GM12878 (cell line): ENCODE measurements at regions not wholly inside any gene's neighbourhood (a gene's known extent, or its start where the extent isn't known, plus 50 kb on each side); places are given as distances from the start of the nearest gene placed in this dataset.

Experiments used
- POLR2A ChIP-seq: IDR thresholded peaks from 2 replicates; pipeline ENCODE4 v1.6.1; 2011; ENCODE audit warnings: low read depth, mild to moderate bottlenecking, low read length
- SREBF1 ChIP-seq: IDR thresholded peaks from 2 replicates; pipeline ENCODE4 v1.6.1; 2012; ENCODE audit warnings: mild to moderate bottlenecking, low read length
- WRNIP1 ChIP-seq: IDR thresholded peaks from 2 replicates; pipeline ENCODE4 v1.6.1; 2011; ENCODE audit warnings: low read depth, low read length, improper control_type of control experiment, borderline replicate concordance
- ZNF274 ChIP-seq: IDR thresholded peaks from one replicate; pipeline ENCODE4 v1.8.0; 2011; ENCODE audit not compliant: insufficient read length, insufficient read depth
- TF ChIP-seq, protein P1 (sequence below): fragments of 450-650 bp; IDR thresholded peaks from 2 replicates; pipeline ENCODE4 v1.6.1; 2017; ENCODE audit warnings: mild to moderate bottlenecking, low read depth, inconsistent platforms; ENCODE audit not compliant: poor library complexity, severe bottlenecking
- TF ChIP-seq, protein P2 (sequence below), 3 experiments: IDR thresholded peaks in 2 of 3; conservative IDR thresholded peaks in 1 of 3; 2 replicates each; pipeline ENCODE4 v1.5.1; 2011; ENCODE audit warnings: low read depth in 3 of 3, low read length in 3 of 3, mild to moderate bottlenecking in 3 of 3, control low read depth in 2 of 3, moderate library complexity in 2 of 3, inconsistent platforms in 1 of 3, mixed read lengths in 1 of 3; ENCODE audit not compliant: control insufficient read depth in 2 of 3, insufficient read depth in 1 of 3; ENCODE audit errors: extremely low read depth in 1 of 3

DNA sequence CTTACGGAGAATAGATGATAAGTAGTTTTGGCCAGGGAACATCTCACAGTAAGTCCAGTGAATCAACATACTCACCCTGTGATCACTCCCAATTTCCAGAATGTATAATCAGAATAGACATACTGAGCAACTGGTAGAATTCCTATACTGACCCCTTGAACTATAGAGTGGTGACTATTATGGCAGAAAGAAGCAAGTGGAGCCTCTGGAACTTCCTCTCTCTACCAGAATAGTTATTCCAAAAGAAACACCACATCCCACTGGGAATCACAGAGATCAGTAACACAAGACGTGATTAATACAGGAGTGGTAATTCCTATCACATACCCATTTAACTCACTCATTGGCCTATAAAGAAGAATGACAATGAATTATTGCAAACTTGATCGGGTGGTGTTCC is 50.1 kb upstream of the TRIM42 start:
- TF ChIP-seq SREBF1 = no peak
- TF ChIP-seq, protein P1, sequence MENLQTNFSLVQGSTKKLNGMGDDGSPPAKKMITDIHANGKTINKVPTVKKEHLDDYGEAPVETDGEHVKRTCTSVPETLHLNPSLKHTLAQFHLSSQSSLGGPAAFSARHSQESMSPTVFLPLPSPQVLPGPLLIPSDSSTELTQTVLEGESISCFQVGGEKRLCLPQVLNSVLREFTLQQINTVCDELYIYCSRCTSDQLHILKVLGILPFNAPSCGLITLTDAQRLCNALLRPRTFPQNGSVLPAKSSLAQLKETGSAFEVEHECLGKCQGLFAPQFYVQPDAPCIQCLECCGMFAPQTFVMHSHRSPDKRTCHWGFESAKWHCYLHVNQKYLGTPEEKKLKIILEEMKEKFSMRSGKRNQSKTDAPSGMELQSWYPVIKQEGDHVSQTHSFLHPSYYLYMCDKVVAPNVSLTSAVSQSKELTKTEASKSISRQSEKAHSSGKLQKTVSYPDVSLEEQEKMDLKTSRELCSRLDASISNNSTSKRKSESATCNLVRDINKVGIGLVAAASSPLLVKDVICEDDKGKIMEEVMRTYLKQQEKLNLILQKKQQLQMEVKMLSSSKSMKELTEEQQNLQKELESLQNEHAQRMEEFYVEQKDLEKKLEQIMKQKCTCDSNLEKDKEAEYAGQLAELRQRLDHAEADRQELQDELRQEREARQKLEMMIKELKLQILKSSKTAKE = no peak
- no peak for TF ChIP-seq WRNIP1
- TF ChIP-seq, protein P2, sequence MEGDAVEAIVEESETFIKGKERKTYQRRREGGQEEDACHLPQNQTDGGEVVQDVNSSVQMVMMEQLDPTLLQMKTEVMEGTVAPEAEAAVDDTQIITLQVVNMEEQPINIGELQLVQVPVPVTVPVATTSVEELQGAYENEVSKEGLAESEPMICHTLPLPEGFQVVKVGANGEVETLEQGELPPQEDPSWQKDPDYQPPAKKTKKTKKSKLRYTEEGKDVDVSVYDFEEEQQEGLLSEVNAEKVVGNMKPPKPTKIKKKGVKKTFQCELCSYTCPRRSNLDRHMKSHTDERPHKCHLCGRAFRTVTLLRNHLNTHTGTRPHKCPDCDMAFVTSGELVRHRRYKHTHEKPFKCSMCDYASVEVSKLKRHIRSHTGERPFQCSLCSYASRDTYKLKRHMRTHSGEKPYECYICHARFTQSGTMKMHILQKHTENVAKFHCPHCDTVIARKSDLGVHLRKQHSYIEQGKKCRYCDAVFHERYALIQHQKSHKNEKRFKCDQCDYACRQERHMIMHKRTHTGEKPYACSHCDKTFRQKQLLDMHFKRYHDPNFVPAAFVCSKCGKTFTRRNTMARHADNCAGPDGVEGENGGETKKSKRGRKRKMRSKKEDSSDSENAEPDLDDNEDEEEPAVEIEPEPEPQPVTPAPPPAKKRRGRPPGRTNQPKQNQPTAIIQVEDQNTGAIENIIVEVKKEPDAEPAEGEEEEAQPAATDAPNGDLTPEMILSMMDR (IDR thresholded peaks at IDR 0.05 in 2 of 3, conservative IDR thresholded peaks at IDR 0.05 in 1 of 3; ENCODE audit: control insufficient read depth in 2 of 3, extremely low read depth in 1 of 3, insufficient read depth in 1 of 3, low read depth in 3 of 3, low read length in 3 of 3) = no peak
- no peak for TF ChIP-seq ZNF274
- TF ChIP-seq POLR2A = no peak
